BE2C (cell line): ENCODE measurements at regions not wholly inside any gene's neighbourhood (a gene's known extent, or its start where the extent isn't known, plus 50 kb on each side); places are given as distances from the start of the nearest gene placed in this dataset.

Experiments
- DNase-seq: peaks from one replicate; pipeline ENCODE4 v3.0.0-alpha.2; 2020
- H3K27me3 ChIP-seq: fragments of 250-450 bp; sonication (Bioruptor Pico); 2 replicates; pipeline ENCODE4 v1.5.1; 2020; ENCODE audit warnings: mild to moderate bottlenecking
- H3K36me3 ChIP-seq: fragments of 250-450 bp; sonication (Bioruptor Pico); 2 replicates; pipeline ENCODE4 v1.5.1; 2020; ENCODE audit warnings: mild to moderate bottlenecking
- H3K4me1 ChIP-seq: fragments of 250-450 bp; sonication (Bioruptor Pico); 2 replicates; pipeline ENCODE4 v1.5.1; 2020
- H3K4me3 ChIP-seq: 2 replicates; pipeline ENCODE4 v1.5.1; 2011; ENCODE audit warnings: low read depth, low read length
- H3K9me3 ChIP-seq: fragments of 250-450 bp; sonication (Bioruptor Pico); 2 replicates; pipeline ENCODE4 v1.5.1; 2020
- CTCF ChIP-seq: IDR thresholded peaks from 2 replicates; pipeline ENCODE4 v1.5.1; 2012; ENCODE audit warnings: mild to moderate bottlenecking, low read depth, low read length

GRCh38 chr7:34236839-34237492 lies 331.6 kb downstream of the BMPER start:
- TF ChIP-seq CTCF, result no peak
- no peak for DNase-seq
- Histone ChIP-seq H3K36me3 (no peaks in the 10 kb centered on the region), H3K4me3 (no peak overlapping the region), H3K9me3 (no peaks in the 10 kb centered on the region), H3K4me1 (no peaks in the 10 kb centered on the region), H3K27me3 (no peaks in the 10 kb centered on the region)

- no peaks in the 10 kb centered on the region for H3K36me3 ChIP-seq
- DNase-seq, result no peak
Measured at GRCh38 chr7:34237493-34237849, 332.1 kb downstream of the BMPER start.

GRCh38 chr7:34240417-34240816 lies 335.1 kb downstream of the BMPER start:
- Histone ChIP-seq H3K36me3 (no peaks in the 10 kb centered on the region), H3K4me3 (no peak overlapping the region), H3K9me3 (no peaks in the 10 kb centered on the region), H3K27me3 (no peaks in the 10 kb centered on the region), H3K4me1 (no peaks in the 10 kb centered on the region)
- no peak for TF ChIP-seq CTCF
- DNase-seq, result no peak

More at GRCh38 chr7:34237493-34237849, 332.1 kb downstream of the BMPER start:
- no peaks in the 10 kb centered on the region for H3K4me1 ChIP-seq
- no peaks in the 10 kb centered on the region for H3K27me3 ChIP-seq
- no peak overlapping the region for H3K4me3 ChIP-seq
- TF ChIP-seq CTCF, result no peak
- no peaks in the 10 kb centered on the region for H3K9me3 ChIP-seq

- TF ChIP-seq CTCF, result no peak
- Histone ChIP-seq H3K9me3 (no peaks in the 10 kb centered on the region), H3K4me3 (no peak overlapping the region), H3K4me1 (no peaks in the 10 kb centered on the region), H3K27me3 (no peaks in the 10 kb centered on the region), H3K36me3 (no peaks in the 10 kb centered on the region)
- DNase-seq, result no peak
Measured at GRCh38 chr7:34242391-34242790, 337.1 kb downstream of the BMPER start.

GRCh38 chr7:34245246-34245645 lies 339.9 kb downstream of the BMPER start:
- no peak for DNase-seq
- H3K27me3 ChIP-seq, result no peaks in the 10 kb centered on the region
- H3K36me3 ChIP-seq, result no peaks in the 10 kb centered on the region
- no peak for TF ChIP-seq CTCF
- H3K9me3 ChIP-seq, result no peaks in the 10 kb centered on the region
- H3K4me1 ChIP-seq, result no peaks in the 10 kb centered on the region; the same call in 1 of the 2 replicates
- H3K4me3 ChIP-seq, result no peak overlapping the region

- DNase-seq, result no peak
- Histone ChIP-seq H3K9me3 (no peaks in the 10 kb centered on the region), H3K4me1 (no peaks in the 10 kb centered on the region; the same call in 1 of the 2 replicates), H3K4me3 (no peak overlapping the region), H3K27me3 (no peaks in the 10 kb centered on the region), H3K36me3 (no peaks in the 10 kb centered on the region)
- TF ChIP-seq CTCF, result no peak
Measured at GRCh38 chr7:34247468-34247867, 342.1 kb downstream of the BMPER start.
